ENCODE measurements at regions not wholly inside any gene's neighbourhood (a gene's known extent, or its start where the extent isn't known, plus 50 kb on each side); places are given as distances from the start of the nearest gene placed in this dataset.

- no peak overlapping the region for H2AFZ ChIP-seq (ENCODE audit: insufficient read depth, low read depth, low read length, poor library complexity, severe bottlenecking)
- DNase-seq, result no peak
- no peaks in the 10 kb centered on the region for H3K9me3 Mint-ChIP-seq
- no peak for TF ChIP-seq CTCF (IDR thresholded peaks at IDR 0.05)
- H3K4me3 ChIP-seq (replicated peaks in 1 of 3; ENCODE audit: low read depth in 2 of 3, low read length in 3 of 3), result no peak overlapping the region
- no peaks in the 10 kb centered on the region for H3K27me3 ChIP-seq (ENCODE audit: control insufficient read depth in 2 of 2, insufficient read depth in 2 of 2, low read length in 2 of 2)
- H3K27me3 Mint-ChIP-seq (ENCODE audit: low read depth in 3 of 3), result peaks cover 0 to 4% (median 0%) of the 10 kb centered on the region in 3 donors
- no peaks in the 10 kb centered on the region for H3K9me3 ChIP-seq (replicated peaks in 1 of 2; ENCODE audit: control insufficient read depth in 1 of 2, insufficient read depth in 1 of 2, low read length in 2 of 2)
- H3K27ac ChIP-seq (ENCODE audit: low read depth in 1 of 2, low read length in 2 of 2), result no peak overlapping the region
- no peak overlapping the region for H3K27ac Mint-ChIP-seq
- WGBS (ENCODE audit: insufficient coverage), result 92% methylated on average over 5 of the region's 7 CpGs
- no peaks in the 10 kb centered on the region for H3K36me3 Mint-ChIP-seq
- no peak overlapping the region for H3K4me3 Mint-ChIP-seq
- no peaks in the 10 kb centered on the region for H3K4me1 ChIP-seq (ENCODE audit: control insufficient read depth in 1 of 2, insufficient read depth in 2 of 2, low read length in 2 of 2)
- no peaks in the 10 kb centered on the region for H3K79me2 ChIP-seq (ENCODE audit: insufficient read depth, low read length)
- no peaks in the 10 kb centered on the region for H3K36me3 ChIP-seq (replicated peaks in 1 of 2; ENCODE audit: control insufficient read depth in 1 of 2, insufficient read depth in 2 of 2, low read length in 2 of 2)
- no peaks in the 10 kb centered on the region for H4K20me1 ChIP-seq (ENCODE audit: insufficient read depth, low read length)
- H3K4me2 ChIP-seq (replicated peaks; ENCODE audit: extremely low read depth, low read length, poor library complexity, severe bottlenecking), result no peak overlapping the region
- intact Hi-C loops (cut with micrococcal nuclease), result no loop called here
- H3K9ac ChIP-seq (ENCODE audit: insufficient read depth, low read length, poor library complexity, severe bottlenecking), result no peak overlapping the region
- peaks cover 4% of the 10 kb centered on the region for H3K4me1 Mint-ChIP-seq
Observed at GRCh38 chr20:24735263-24735662, 213.8 kb upstream of the CST7 start.

- no peaks in the 10 kb centered on the region for H3K4me1 ChIP-seq (ENCODE audit: control insufficient read depth in 1 of 2, insufficient read depth in 2 of 2, low read length in 2 of 2)
- H3K9me3 ChIP-seq (replicated peaks in 1 of 2; ENCODE audit: control insufficient read depth in 1 of 2, insufficient read depth in 1 of 2, low read length in 2 of 2), result no peaks in the 10 kb centered on the region
- H3K4me3 Mint-ChIP-seq, result no peak overlapping the region
- intact Hi-C loops (cut with micrococcal nuclease), result no loop called here
- H3K36me3 ChIP-seq (replicated peaks in 1 of 2; ENCODE audit: control insufficient read depth in 1 of 2, insufficient read depth in 2 of 2, low read length in 2 of 2), result no peaks in the 10 kb centered on the region
- peaks cover 4% of the 10 kb centered on the region for H3K4me1 Mint-ChIP-seq
- H3K9me3 Mint-ChIP-seq, result no peaks in the 10 kb centered on the region
- 100% methylated on average over 4 of the region's 10 CpGs for WGBS (ENCODE audit: insufficient coverage)
- H3K79me2 ChIP-seq (ENCODE audit: insufficient read depth, low read length), result no peaks in the 10 kb centered on the region
- H3K9ac ChIP-seq (ENCODE audit: insufficient read depth, low read length, poor library complexity, severe bottlenecking), result no peak overlapping the region
- no peak overlapping the region for H2AFZ ChIP-seq (ENCODE audit: insufficient read depth, low read depth, low read length, poor library complexity, severe bottlenecking)
- no peak for TF ChIP-seq CTCF (IDR thresholded peaks at IDR 0.05)
- H3K4me2 ChIP-seq (replicated peaks; ENCODE audit: extremely low read depth, low read length, poor library complexity, severe bottlenecking), result no peak overlapping the region
- no peaks in the 10 kb centered on the region for H3K36me3 Mint-ChIP-seq
- H3K27me3 Mint-ChIP-seq (ENCODE audit: low read depth in 3 of 3), result peaks cover 0 to 4% (median 0%) of the 10 kb centered on the region in 3 donors
- H3K27me3 ChIP-seq (ENCODE audit: control insufficient read depth in 2 of 2, insufficient read depth in 2 of 2, low read length in 2 of 2), result no peaks in the 10 kb centered on the region
- H4K20me1 ChIP-seq (ENCODE audit: insufficient read depth, low read length), result no peaks in the 10 kb centered on the region
- DNase-seq, result no peak
- H3K27ac Mint-ChIP-seq, result no peak overlapping the region
- H3K4me3 ChIP-seq (replicated peaks in 1 of 3; ENCODE audit: low read depth in 2 of 3, low read length in 3 of 3), result no peak overlapping the region
- no peak overlapping the region for H3K27ac ChIP-seq (ENCODE audit: low read depth in 1 of 2, low read length in 2 of 2)
Observed at GRCh38 chr20:24736131-24736843, 212.8 kb upstream of the CST7 start.

Data from CD14-positive monocyte (primary cell).